ENCODE measurements at regions not wholly inside any gene's neighbourhood (a gene's known extent, or its start where the extent isn't known, plus 50 kb on each side); places are given as distances from the start of the nearest gene placed in this dataset.
"Not testable (repeated sequence)": the region's sequence is repeated elsewhere in the genome, so short reads cannot be mapped to it uniquely, and the experiment has no call there.

GRCh38 chr6:40689185-40689584 is 102.0 kb upstream of the LRFN2 start:
- DNase-seq (ENCODE audit: low spot score) = no peak

GRCh38 chr6:40688214-40688761 is 101.1 kb upstream of the LRFN2 start:
- no peak for DNase-seq (ENCODE audit: low spot score)

- no peak for DNase-seq (ENCODE audit: low spot score)
Observed at GRCh38 chr6:40685862-40686261, 98.7 kb upstream of the LRFN2 start.

- no peak for DNase-seq (ENCODE audit: low spot score)
Observed at GRCh38 chr6:40681622-40682021, 94.5 kb upstream of the LRFN2 start.

GRCh38 chr6:40678941-40679340 is 91.8 kb upstream of the LRFN2 start:
- no peak for DNase-seq (ENCODE audit: low spot score)

- DNase-seq (ENCODE audit: low spot score) = no peak
Observed at GRCh38 chr6:40674170-40674569, 87.0 kb upstream of the LRFN2 start.

- no peak for DNase-seq (ENCODE audit: low spot score)
Observed at GRCh38 chr6:40672087-40672486, 84.9 kb upstream of the LRFN2 start.

- no peak for DNase-seq (ENCODE audit: low spot score)
Observed at GRCh38 chr6:40671694-40672050, 84.5 kb upstream of the LRFN2 start.

- DNase-seq (ENCODE audit: low spot score) = no peak
Observed at GRCh38 chr6:40671001-40671693, 84.0 kb upstream of the LRFN2 start.

- no peak for DNase-seq (ENCODE audit: low spot score)
Observed at GRCh38 chr6:40669343-40669742, 82.2 kb upstream of the LRFN2 start.

- DNase-seq (ENCODE audit: low spot score) = no peak
Observed at GRCh38 chr6:40668203-40668602, 81.0 kb upstream of the LRFN2 start.

GRCh38 chr6:40666530-40666929 is 79.4 kb upstream of the LRFN2 start:
- no peak for DNase-seq (ENCODE audit: low spot score)

- DNase-seq (ENCODE audit: low spot score) = no peak
Observed at GRCh38 chr6:40661726-40662125, 74.6 kb upstream of the LRFN2 start.

- not testable (repeated sequence) for DNase-seq (ENCODE audit: low spot score)
Observed at GRCh38 chr6:40656772-40657171, 69.6 kb upstream of the LRFN2 start.

GRCh38 chr6:40654828-40655227 is 67.7 kb upstream of the LRFN2 start:
- DNase-seq (ENCODE audit: low spot score) = no peak

GRCh38 chr6:40645043-40645442 is 57.9 kb upstream of the LRFN2 start:
- DNase-seq (ENCODE audit: low spot score) = no peak

- DNase-seq (ENCODE audit: low spot score) = no peak
Observed at GRCh38 chr6:40642837-40643236, 55.7 kb upstream of the LRFN2 start.

- DNase-seq (ENCODE audit: low spot score) = no peak
Observed at GRCh38 chr6:40642190-40642589, 55.0 kb upstream of the LRFN2 start.

- DNase-seq (ENCODE audit: low spot score) = no peak
Observed at GRCh38 chr6:40640599-40641227, 53.5 kb upstream of the LRFN2 start.

Measured in HuH-7.5 (cell line).